ENCODE measurements at regions not wholly inside any gene's neighbourhood (a gene's known extent, or its start where the extent isn't known, plus 50 kb on each side); places are given as distances from the start of the nearest gene placed in this dataset.

DNA sequence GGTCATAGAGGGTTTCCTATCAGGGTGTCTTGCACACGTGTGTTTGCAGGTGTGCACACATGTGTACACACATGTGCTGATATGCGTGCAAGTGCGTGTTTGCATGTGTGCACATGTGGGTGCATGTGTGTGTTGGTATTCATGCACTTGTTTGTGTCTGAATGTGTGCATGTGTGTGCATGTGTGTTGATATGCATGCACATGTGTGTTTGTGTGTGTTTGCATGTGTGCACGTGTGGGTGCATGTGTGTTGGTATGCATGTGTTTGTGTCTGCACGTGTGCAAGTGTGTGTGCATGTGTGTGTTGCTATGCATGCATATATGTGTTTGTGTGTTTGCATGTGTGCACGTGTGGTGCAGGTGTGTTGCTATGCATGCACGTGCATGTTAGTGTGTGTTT lies 150.5 kb downstream of the SOX1 start:
- H3K27me3 Mint-ChIP-seq (ENCODE audit: insufficient read depth, low read depth, poor library complexity) = peaks cover 11% of the 10 kb centered on the region
- H3K4me1 ChIP-seq (ENCODE audit: insufficient read depth) = no peaks in the 10 kb centered on the region
- H3K27ac Mint-ChIP-seq = no peak overlapping the region
- no peaks in the 10 kb centered on the region for H3K79me2 ChIP-seq (replicated peaks; ENCODE audit: insufficient read depth)
- H3K4me3 Mint-ChIP-seq = no peak overlapping the region
- no peak overlapping the region for H2AFZ ChIP-seq
- no peaks in the 10 kb centered on the region for H3F3A ChIP-seq (replicated peaks; ENCODE audit: low read depth)
- no peaks in the 10 kb centered on the region for H3K27me3 ChIP-seq (ENCODE audit: insufficient read depth)
- H3K36me3 Mint-ChIP-seq (ENCODE audit: low read depth) = no peaks in the 10 kb centered on the region
- ATAC-seq (no peak), DNase-seq (ENCODE audit: low spot score) (no peak)
- no peak for TF ChIP-seq EZH2 (IDR thresholded peaks at IDR 0.05; ENCODE audit: low read depth, unreplicated experiment)
- TF ChIP-seq JUNB (IDR thresholded peaks at IDR 0.05; ENCODE audit: unreplicated experiment) = no peak
- TF ChIP-seq, protein P1, sequence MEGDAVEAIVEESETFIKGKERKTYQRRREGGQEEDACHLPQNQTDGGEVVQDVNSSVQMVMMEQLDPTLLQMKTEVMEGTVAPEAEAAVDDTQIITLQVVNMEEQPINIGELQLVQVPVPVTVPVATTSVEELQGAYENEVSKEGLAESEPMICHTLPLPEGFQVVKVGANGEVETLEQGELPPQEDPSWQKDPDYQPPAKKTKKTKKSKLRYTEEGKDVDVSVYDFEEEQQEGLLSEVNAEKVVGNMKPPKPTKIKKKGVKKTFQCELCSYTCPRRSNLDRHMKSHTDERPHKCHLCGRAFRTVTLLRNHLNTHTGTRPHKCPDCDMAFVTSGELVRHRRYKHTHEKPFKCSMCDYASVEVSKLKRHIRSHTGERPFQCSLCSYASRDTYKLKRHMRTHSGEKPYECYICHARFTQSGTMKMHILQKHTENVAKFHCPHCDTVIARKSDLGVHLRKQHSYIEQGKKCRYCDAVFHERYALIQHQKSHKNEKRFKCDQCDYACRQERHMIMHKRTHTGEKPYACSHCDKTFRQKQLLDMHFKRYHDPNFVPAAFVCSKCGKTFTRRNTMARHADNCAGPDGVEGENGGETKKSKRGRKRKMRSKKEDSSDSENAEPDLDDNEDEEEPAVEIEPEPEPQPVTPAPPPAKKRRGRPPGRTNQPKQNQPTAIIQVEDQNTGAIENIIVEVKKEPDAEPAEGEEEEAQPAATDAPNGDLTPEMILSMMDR (conservative IDR thresholded peaks at IDR 0.05; ENCODE audit: low read depth in 2 of 2) = no peak
- no peak for TF ChIP-seq STAT1 (IDR thresholded peaks at IDR 0.05; ENCODE audit: unreplicated experiment)
- TF ChIP-seq, protein P2, sequence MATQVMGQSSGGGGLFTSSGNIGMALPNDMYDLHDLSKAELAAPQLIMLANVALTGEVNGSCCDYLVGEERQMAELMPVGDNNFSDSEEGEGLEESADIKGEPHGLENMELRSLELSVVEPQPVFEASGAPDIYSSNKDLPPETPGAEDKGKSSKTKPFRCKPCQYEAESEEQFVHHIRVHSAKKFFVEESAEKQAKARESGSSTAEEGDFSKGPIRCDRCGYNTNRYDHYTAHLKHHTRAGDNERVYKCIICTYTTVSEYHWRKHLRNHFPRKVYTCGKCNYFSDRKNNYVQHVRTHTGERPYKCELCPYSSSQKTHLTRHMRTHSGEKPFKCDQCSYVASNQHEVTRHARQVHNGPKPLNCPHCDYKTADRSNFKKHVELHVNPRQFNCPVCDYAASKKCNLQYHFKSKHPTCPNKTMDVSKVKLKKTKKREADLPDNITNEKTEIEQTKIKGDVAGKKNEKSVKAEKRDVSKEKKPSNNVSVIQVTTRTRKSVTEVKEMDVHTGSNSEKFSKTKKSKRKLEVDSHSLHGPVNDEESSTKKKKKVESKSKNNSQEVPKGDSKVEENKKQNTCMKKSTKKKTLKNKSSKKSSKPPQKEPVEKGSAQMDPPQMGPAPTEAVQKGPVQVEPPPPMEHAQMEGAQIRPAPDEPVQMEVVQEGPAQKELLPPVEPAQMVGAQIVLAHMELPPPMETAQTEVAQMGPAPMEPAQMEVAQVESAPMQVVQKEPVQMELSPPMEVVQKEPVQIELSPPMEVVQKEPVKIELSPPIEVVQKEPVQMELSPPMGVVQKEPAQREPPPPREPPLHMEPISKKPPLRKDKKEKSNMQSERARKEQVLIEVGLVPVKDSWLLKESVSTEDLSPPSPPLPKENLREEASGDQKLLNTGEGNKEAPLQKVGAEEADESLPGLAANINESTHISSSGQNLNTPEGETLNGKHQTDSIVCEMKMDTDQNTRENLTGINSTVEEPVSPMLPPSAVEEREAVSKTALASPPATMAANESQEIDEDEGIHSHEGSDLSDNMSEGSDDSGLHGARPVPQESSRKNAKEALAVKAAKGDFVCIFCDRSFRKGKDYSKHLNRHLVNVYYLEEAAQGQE (IDR thresholded peaks at IDR 0.05; ENCODE audit: unreplicated experiment) = no peak
- TF ChIP-seq POLR2AphosphoS5 (IDR thresholded peaks at IDR 0.05; ENCODE audit: low read depth) = no peak
- no peak for TF ChIP-seq NANOG (IDR thresholded peaks at IDR 0.05; ENCODE audit: borderline replicate concordance)
- no peak for TF ChIP-seq ETS1 (IDR thresholded peaks at IDR 0.05)
- TF ChIP-seq EZH2phosphoT487 (IDR thresholded peaks at IDR 0.05; ENCODE audit: unreplicated experiment) = no peak
- TF ChIP-seq, protein P3, sequence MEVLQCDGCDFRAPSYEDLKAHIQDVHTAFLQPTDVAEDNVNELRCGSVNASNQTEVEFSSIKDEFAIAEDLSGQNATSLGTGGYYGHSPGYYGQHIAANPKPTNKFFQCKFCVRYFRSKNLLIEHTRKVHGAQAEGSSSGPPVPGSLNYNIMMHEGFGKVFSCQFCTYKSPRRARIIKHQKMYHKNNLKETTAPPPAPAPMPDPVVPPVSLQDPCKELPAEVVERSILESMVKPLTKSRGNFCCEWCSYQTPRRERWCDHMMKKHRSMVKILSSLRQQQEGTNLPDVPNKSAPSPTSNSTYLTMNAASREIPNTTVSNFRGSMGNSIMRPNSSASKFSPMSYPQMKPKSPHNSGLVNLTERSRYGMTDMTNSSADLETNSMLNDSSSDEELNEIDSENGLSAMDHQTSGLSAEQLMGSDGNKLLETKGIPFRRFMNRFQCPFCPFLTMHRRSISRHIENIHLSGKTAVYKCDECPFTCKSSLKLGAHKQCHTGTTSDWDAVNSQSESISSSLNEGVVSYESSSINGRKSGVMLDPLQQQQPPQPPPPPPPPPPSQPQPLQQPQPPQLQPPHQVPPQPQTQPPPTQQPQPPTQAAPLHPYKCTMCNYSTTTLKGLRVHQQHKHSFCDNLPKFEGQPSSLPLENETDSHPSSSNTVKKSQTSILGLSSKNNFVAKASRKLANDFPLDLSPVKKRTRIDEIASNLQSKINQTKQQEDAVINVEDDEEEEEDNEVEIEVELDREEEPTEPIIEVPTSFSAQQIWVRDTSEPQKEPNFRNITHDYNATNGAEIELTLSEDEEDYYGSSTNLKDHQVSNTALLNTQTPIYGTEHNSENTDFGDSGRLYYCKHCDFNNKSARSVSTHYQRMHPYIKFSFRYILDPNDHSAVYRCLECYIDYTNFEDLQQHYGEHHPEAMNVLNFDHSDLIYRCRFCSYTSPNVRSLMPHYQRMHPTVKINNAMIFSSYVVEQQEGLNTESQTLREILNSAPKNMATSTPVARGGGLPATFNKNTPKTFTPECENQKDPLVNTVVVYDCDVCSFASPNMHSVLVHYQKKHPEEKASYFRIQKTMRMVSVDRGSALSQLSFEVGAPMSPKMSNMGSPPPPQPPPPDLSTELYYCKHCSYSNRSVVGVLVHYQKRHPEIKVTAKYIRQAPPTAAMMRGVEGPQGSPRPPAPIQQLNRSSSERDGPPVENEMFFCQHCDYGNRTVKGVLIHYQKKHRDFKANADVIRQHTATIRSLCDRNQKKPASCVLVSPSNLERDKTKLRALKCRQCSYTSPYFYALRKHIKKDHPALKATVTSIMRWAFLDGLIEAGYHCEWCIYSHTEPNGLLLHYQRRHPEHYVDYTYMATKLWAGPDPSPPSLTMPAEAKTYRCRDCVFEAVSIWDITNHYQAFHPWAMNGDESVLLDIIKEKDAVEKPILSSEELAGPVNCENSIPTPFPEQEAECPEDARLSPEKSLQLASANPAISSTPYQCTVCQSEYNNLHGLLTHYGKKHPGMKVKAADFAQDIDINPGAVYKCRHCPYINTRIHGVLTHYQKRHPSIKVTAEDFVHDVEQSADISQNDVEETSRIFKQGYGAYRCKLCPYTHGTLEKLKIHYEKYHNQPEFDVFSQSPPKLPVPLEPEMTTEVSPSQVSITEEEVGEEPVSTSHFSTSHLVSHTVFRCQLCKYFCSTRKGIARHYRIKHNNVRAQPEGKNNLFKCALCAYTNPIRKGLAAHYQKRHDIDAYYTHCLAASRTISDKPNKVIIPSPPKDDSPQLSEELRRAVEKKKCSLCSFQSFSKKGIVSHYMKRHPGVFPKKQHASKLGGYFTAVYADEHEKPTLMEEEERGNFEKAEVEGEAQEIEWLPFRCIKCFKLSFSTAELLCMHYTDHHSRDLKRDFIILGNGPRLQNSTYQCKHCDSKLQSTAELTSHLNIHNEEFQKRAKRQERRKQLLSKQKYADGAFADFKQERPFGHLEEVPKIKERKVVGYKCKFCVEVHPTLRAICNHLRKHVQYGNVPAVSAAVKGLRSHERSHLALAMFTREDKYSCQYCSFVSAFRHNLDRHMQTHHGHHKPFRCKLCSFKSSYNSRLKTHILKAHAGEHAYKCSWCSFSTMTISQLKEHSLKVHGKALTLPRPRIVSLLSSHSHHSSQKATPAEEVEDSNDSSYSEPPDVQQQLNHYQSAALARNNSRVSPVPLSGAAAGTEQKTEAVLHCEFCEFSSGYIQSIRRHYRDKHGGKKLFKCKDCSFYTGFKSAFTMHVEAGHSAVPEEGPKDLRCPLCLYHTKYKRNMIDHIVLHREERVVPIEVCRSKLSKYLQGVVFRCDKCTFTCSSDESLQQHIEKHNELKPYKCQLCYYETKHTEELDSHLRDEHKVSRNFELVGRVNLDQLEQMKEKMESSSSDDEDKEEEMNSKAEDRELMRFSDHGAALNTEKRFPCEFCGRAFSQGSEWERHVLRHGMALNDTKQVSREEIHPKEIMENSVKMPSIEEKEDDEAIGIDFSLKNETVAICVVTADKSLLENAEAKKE (CRISPR knock-in tag; IDR thresholded peaks at IDR 0.05) = no peak
- TF ChIP-seq CREB1 (CRISPR knock-in tag; IDR thresholded peaks at IDR 0.05; ENCODE audit: low read depth) = no peak
- H3K4me2 ChIP-seq = no peak overlapping the region
- peaks cover 6% of the 10 kb centered on the region; the same call in 1 of the 3 replicates for H3K4me1 Mint-ChIP-seq
- H3K4me3 ChIP-seq = no peak overlapping the region
- H3K9me2 ChIP-seq (ENCODE audit: insufficient read depth) = no peaks in the 10 kb centered on the region
- no peaks in the 10 kb centered on the region for H3K9me3 Mint-ChIP-seq
- H3K36me3 ChIP-seq (ENCODE audit: insufficient read depth) = no peaks in the 10 kb centered on the region
- H3K27ac ChIP-seq (ENCODE audit: low read depth) = no peak overlapping the region
- H4K20me1 ChIP-seq (replicated peaks; ENCODE audit: insufficient read depth) = no peaks in the 10 kb centered on the region

Measured in GM23338 (cell line).